HCT116 (cell line): ENCODE measurements at regions not wholly inside any gene's neighbourhood (a gene's known extent, or its start where the extent isn't known, plus 50 kb on each side); places are given as distances from the start of the nearest gene placed in this dataset.

Source experiments
- ATAC-seq: fragments of 200-7000 bp; cut with Tn5 transposase; 2 replicates; pipeline ENCODE4 v1.9.1; 2020; ENCODE audit warnings: mild to moderate bottlenecking, moderate library complexity
- BruUV-seq: library from RNA; stranded (reverse); fragments of 400-500 nt; replicated peaks from 2 replicates; lab custom pipeline; 2021; lab: Mats Ljungman, UMichigan
- CTCF ChIA-PET: fragments of 300-600 bp; sonication (Branson Sonifier 250); formaldehyde crosslinking; loops from one replicate; lab custom pipeline; 2021; ENCODE audit warnings: antibody characterized with exemption; lab: Charles Lee
- POLR2A ChIA-PET: fragments of 300-600, 350-600 bp; sonication (Branson Sonifier 250); formaldehyde crosslinking; loops from one replicate; lab custom pipeline; 2021; ENCODE audit warnings: antibody characterized with exemption; lab: Charles Lee
- RAD21 ChIA-PET, 2 experiments: fragments of 300-600 bp; sonication (Branson Sonifier 250); formaldehyde crosslinking; loops; one replicate each; lab custom pipeline; 2023; ENCODE audit warnings: low total read pairs in 2 of 2; ENCODE audit not compliant: uncharacterized antibody in 2 of 2, unreplicated experiment in 2 of 2, low non-redundant PET in 1 of 2; lab: Charles Lee
- DNase-seq: peaks from one replicate; pipeline ENCODE4 v3.0.0-alpha.2; 2010; ENCODE audit warnings: low read depth, low spot score
- H2AFZ ChIP-seq: fragments of 200-600 bp; shearing (Covaris generic), sonication (generic); 2 replicates; pipeline ENCODE4 v1.6.1; 2017; ENCODE audit warnings: low read depth, mixed run types, mixed read lengths, antibody characterized with exemption, low read length; ENCODE audit not compliant: poor library complexity, severe bottlenecking
- H3K27ac ChIP-seq: 2 replicates; pipeline ENCODE4 v1.5.1; 2012; ENCODE audit warnings: low read depth, low read length
- H3K27me3 ChIP-seq: fragments of 200-600 bp; sonication (generic); 2 replicates; pipeline ENCODE4 v1.6.1; 2016; ENCODE audit warnings: mixed run types, low read length, mixed read lengths; ENCODE audit not compliant: insufficient read depth
- H3K36me3 ChIP-seq, 2 experiments: fragments of 200-500 bp in 1 of 2; fragments of 200-600 bp in 1 of 2; sonication (Bioruptor generic) in 1 of 2; sonication (generic) in 1 of 2; 2 replicates each; pipeline versions ENCODE4 v1.5.1 to v1.6.1; 2014 to 2016; ENCODE audit warnings: low read length in 2 of 2, inconsistent platforms in 1 of 2, mixed read lengths in 1 of 2, mixed run types in 1 of 2; ENCODE audit not compliant: insufficient read depth in 2 of 2, control insufficient read depth in 1 of 2
- H3K4me1 ChIP-seq, 2 experiments: fragments of 200-600 bp in 1 of 2; sonication (generic) in 1 of 2; 2 replicates each; pipeline versions ENCODE4 v1.5.1 to v1.6.1; 2012 to 2017; ENCODE audit warnings: low read length in 2 of 2, inconsistent platforms in 1 of 2, mild to moderate bottlenecking in 1 of 2, mixed read lengths in 1 of 2, mixed run types in 1 of 2, moderate library complexity in 1 of 2; ENCODE audit not compliant: insufficient read depth in 2 of 2, control insufficient read depth in 1 of 2
- H3K4me2 ChIP-seq: fragments of 200-600 bp; sonication (generic); 2 replicates; pipeline ENCODE4 v1.6.1; 2017; ENCODE audit warnings: mixed run types, low read length, mixed read lengths
- H3K4me3 ChIP-seq, 2 experiments: fragments of 200-600 bp in 1 of 2; sonication (generic) in 1 of 2; replicated peaks in 1 of 2; 2 replicates each; pipeline ENCODE4 v1.5.1; 2011 to 2016; ENCODE audit warnings: low read length in 2 of 2, control low read depth in 1 of 2, low read depth in 1 of 2, mild to moderate bottlenecking in 1 of 2, mixed read lengths in 1 of 2, mixed run types in 1 of 2
- H3K79me2 ChIP-seq: fragments of 200-600 bp; sonication (generic); 2 replicates; pipeline ENCODE4 v1.6.1; 2017; ENCODE audit warnings: mild to moderate bottlenecking, mixed run types, low read length, moderate library complexity, mixed read lengths; ENCODE audit not compliant: insufficient read depth
- H3K9ac ChIP-seq: fragments of 200-600 bp; sonication (generic); 2 replicates; pipeline ENCODE4 v1.6.1; 2016; ENCODE audit warnings: low read length, mixed read lengths
- H3K9me2 ChIP-seq: fragments of 200-600 bp; sonication (generic), shearing (Covaris generic); 2 replicates; pipeline ENCODE4 v1.6.1; 2017; ENCODE audit warnings: mixed run types, mild to moderate bottlenecking, moderate library complexity; ENCODE audit not compliant: insufficient read depth
- H3K9me3 ChIP-seq, 2 experiments: fragments of 200-500 bp in 1 of 2; fragments of 200-600 bp in 1 of 2; sonication (Bioruptor generic) in 1 of 2; sonication (generic) in 1 of 2; 2 replicates each; pipeline ENCODE4 v1.6.1; 2014 to 2017; ENCODE audit warnings: low read length in 2 of 2, mixed read lengths in 2 of 2, inconsistent platforms in 1 of 2, low read depth in 1 of 2, mild to moderate bottlenecking in 1 of 2, mixed run types in 1 of 2, moderate library complexity in 1 of 2; ENCODE audit not compliant: control insufficient read depth in 1 of 2, insufficient read depth in 1 of 2
- H4K20me1 ChIP-seq: fragments of 200-600 bp; sonication (generic), shearing (Covaris generic); 2 replicates; pipeline ENCODE4 v1.6.1; 2017; ENCODE audit warnings: mixed run types, mild to moderate bottlenecking, moderate library complexity; ENCODE audit not compliant: insufficient read depth
- ELF1 ChIP-seq: IDR thresholded peaks from 2 replicates; pipeline ENCODE4 v1.6.1; 2012; ENCODE audit warnings: low read depth, borderline replicate concordance
- EZH2phosphoT487 ChIP-seq: fragments of 200-600 bp; IDR thresholded peaks from 2 replicates; pipeline ENCODE4 v1.6.1; 2018; ENCODE audit warnings: antibody characterized with exemption, borderline replicate concordance
- FOSL1 ChIP-seq: IDR thresholded peaks from 2 replicates; pipeline ENCODE4 v1.6.1; 2012; ENCODE audit warnings: low read depth
- POLR2A ChIP-seq: IDR thresholded peaks from 2 replicates; pipeline ENCODE4 v1.7.0; 2011; ENCODE audit warnings: borderline replicate concordance; ENCODE audit not compliant: insufficient read depth, insufficient read length; ENCODE audit errors: extremely low read depth
- POLR2AphosphoS5 ChIP-seq: IDR thresholded peaks from 2 replicates; pipeline ENCODE4 v1.6.1; 2011; ENCODE audit warnings: mild to moderate bottlenecking, low read depth, low read length, moderate library complexity
- RAD21 ChIP-seq: IDR thresholded peaks from 2 replicates; pipeline ENCODE4 v1.6.1; 2012; ENCODE audit warnings: low read depth, mild to moderate bottlenecking
- REST ChIP-seq: IDR thresholded peaks from 2 replicates; pipeline ENCODE4 v1.6.1; 2012; ENCODE audit warnings: low read depth
- SP1 ChIP-seq: IDR thresholded peaks from 2 replicates; pipeline ENCODE4 v1.6.1; 2012; ENCODE audit warnings: low read depth
- SRF ChIP-seq: IDR thresholded peaks from 2 replicates; pipeline ENCODE4 v1.6.1; 2012; ENCODE audit warnings: low read depth
- ZFX ChIP-seq: fragments of 450-650 bp; IDR thresholded peaks from 2 replicates; pipeline ENCODE4 v1.6.1; 2017
- ZNF274 ChIP-seq: fragments of 200-500 bp; sonication (Bioruptor generic); IDR thresholded peaks from 2 replicates; pipeline ENCODE4 v1.6.1; 2014; ENCODE audit warnings: mild to moderate bottlenecking, low read depth, low read length, inconsistent platforms
- intact Hi-C: fragments of 100-400 bp; cut with micrococcal nuclease; formaldehyde crosslinking; loops from 2 replicates; pipeline ENCODE4 v1.10.0; 2022
- TF ChIP-seq, protein P1 (sequence below): IDR thresholded peaks from 2 replicates; pipeline ENCODE4 v1.6.1; 2012
- TF ChIP-seq, protein P2 (sequence below), 3 experiments: fragments of 200-600 bp in 1 of 3; sonication (generic) in 1 of 3; IDR thresholded peaks in 2 of 3; conservative IDR thresholded peaks in 1 of 3; 2 replicates each; pipeline ENCODE4 v1.5.1; 2012 to 2017; ENCODE audit warnings: low read depth in 2 of 3, low read length in 2 of 3, antibody characterized with exemption in 1 of 3, borderline replicate concordance in 1 of 3, control low read depth in 1 of 3, mild to moderate bottlenecking in 1 of 3, mixed read lengths in 1 of 3, mixed run types in 1 of 3, moderate library complexity in 1 of 3; ENCODE audit not compliant: insufficient read depth in 1 of 3

- Histone ChIP-seq H3K9me3 (no peaks in the 10 kb centered on the region; a peak in 1 of 4 replicates), H3K4me2 (no peak overlapping the region), H3K27me3 (no peaks in the 10 kb centered on the region), H3K4me3 (no peak overlapping the region), H3K9me2 (no peaks in the 10 kb centered on the region), H3K4me1 (no peaks in the 10 kb centered on the region), H3K27ac (no peak overlapping the region), H3K9ac (no peak overlapping the region)
- ChIA-PET POLR2A (no interaction called here), RAD21 (no interaction called here), CTCF (no interaction called here)
- BruUV-seq = no TSS peak
- no peak for DNase-seq
- no peak for ATAC-seq
- intact Hi-C loops = no loop called here
- TF ChIP-seq ZFX = no peak
- TF ChIP-seq, protein P1, sequence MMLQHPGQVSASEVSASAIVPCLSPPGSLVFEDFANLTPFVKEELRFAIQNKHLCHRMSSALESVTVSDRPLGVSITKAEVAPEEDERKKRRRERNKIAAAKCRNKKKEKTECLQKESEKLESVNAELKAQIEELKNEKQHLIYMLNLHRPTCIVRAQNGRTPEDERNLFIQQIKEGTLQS = no peak
- no peak for TF ChIP-seq SP1
- TF ChIP-seq ELF1 = no peak
- no peak for TF ChIP-seq ZNF274
- TF ChIP-seq, protein P2, sequence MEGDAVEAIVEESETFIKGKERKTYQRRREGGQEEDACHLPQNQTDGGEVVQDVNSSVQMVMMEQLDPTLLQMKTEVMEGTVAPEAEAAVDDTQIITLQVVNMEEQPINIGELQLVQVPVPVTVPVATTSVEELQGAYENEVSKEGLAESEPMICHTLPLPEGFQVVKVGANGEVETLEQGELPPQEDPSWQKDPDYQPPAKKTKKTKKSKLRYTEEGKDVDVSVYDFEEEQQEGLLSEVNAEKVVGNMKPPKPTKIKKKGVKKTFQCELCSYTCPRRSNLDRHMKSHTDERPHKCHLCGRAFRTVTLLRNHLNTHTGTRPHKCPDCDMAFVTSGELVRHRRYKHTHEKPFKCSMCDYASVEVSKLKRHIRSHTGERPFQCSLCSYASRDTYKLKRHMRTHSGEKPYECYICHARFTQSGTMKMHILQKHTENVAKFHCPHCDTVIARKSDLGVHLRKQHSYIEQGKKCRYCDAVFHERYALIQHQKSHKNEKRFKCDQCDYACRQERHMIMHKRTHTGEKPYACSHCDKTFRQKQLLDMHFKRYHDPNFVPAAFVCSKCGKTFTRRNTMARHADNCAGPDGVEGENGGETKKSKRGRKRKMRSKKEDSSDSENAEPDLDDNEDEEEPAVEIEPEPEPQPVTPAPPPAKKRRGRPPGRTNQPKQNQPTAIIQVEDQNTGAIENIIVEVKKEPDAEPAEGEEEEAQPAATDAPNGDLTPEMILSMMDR (IDR thresholded peaks at IDR 0.05 in 2 of 3, conservative IDR thresholded peaks at IDR 0.05 in 1 of 3; ENCODE audit: borderline replicate concordance in 1 of 3, insufficient read depth in 1 of 3, low read depth in 2 of 3, low read length in 2 of 3) = no peak
- TF ChIP-seq POLR2AphosphoS5 = no peak
- TF ChIP-seq SRF = no peak
- TF ChIP-seq POLR2A = no peak
- TF ChIP-seq REST = no peak
- TF ChIP-seq EZH2phosphoT487 = no peak
- no peak for TF ChIP-seq FOSL1
- no peak for TF ChIP-seq RAD21
- TF ChIP-seq, all 23 proteins: peak for 0
- H4K20me1 ChIP-seq = no peaks in the 10 kb centered on the region
- H2AFZ ChIP-seq = no peak overlapping the region
- no peaks in the 10 kb centered on the region for H3K79me2 ChIP-seq
- H3K36me3 ChIP-seq = no peaks in the 10 kb centered on the region
These were observed 327.8 kb downstream of the DHX15 start for GRCh38 chr4:24256547-24256946.
